Natural killer cell (primary cell): ENCODE measurements at regions not wholly inside any gene's neighbourhood (a gene's known extent, or its start where the extent isn't known, plus 50 kb on each side); places are given as distances from the start of the nearest gene placed in this dataset.

Experiments used
- ATAC-seq, 3 donors: fragments of 150-1000 bp in 2 of 3; fragments of 200-7000 bp in 1 of 3; cut with Tn5 transposase; 1 replicate in 1 of 3; 2 replicates in 2 of 3; pipeline ENCODE4 v1.10.0; 2021; ENCODE audit warnings: mild to moderate bottlenecking in 2 of 3, moderate library complexity in 2 of 3
- DNase-seq, 2 donors: peaks; one replicate each; pipeline versions ENCODE4 v3.0.0 to v3.0.0-alpha.2; 2013 to 2021; ENCODE audit warnings: mixed read lengths in 1 of 2
- H3K27ac ChIP-seq: one replicate; pipeline ENCODE4 v1.5.1; 2013; ENCODE audit warnings: mild to moderate bottlenecking, low read length
- H3K27me3 ChIP-seq: one replicate; pipeline ENCODE4 v1.6.1; 2013; ENCODE audit warnings: low read length; ENCODE audit not compliant: control insufficient read depth, insufficient read depth
- H3K36me3 ChIP-seq: one replicate; pipeline ENCODE4 v1.6.1; 2013; ENCODE audit warnings: low read length; ENCODE audit not compliant: control insufficient read depth, insufficient read depth
- H3K4me1 ChIP-seq: one replicate; pipeline ENCODE4 v1.6.1; 2013; ENCODE audit warnings: low read length; ENCODE audit not compliant: control insufficient read depth, insufficient read depth
- H3K4me3 ChIP-seq: one replicate; pipeline ENCODE4 v1.5.1; 2013; ENCODE audit warnings: low read length
- H3K9me3 ChIP-seq: one replicate; pipeline ENCODE4 v1.6.1; 2013; ENCODE audit warnings: low read length; ENCODE audit not compliant: control insufficient read depth, insufficient read depth
- H3K27ac Mint-ChIP-seq, 2 donors: one replicate each; pipeline ENCODE4 v1.8.0; 2022; ENCODE audit warnings: mild to moderate bottlenecking in 2 of 2, mixed read lengths in 2 of 2, moderate library complexity in 1 of 2
- H3K27me3 Mint-ChIP-seq, 2 donors: one replicate each; pipeline ENCODE4 v1.8.0; 2022; ENCODE audit warnings: low read depth in 2 of 2, mixed read lengths in 2 of 2
- H3K36me3 Mint-ChIP-seq: one replicate; pipeline ENCODE4 v1.8.0; 2022; ENCODE audit warnings: mixed read lengths
- H3K4me1 Mint-ChIP-seq, 2 donors: one replicate each; pipeline ENCODE4 v1.8.0; 2022; ENCODE audit warnings: mixed read lengths in 2 of 2
- H3K4me3 Mint-ChIP-seq: one replicate; pipeline ENCODE4 v1.8.0; 2022; ENCODE audit warnings: mild to moderate bottlenecking, moderate library complexity, mixed read lengths
- H3K9me3 Mint-ChIP-seq, 2 donors: one replicate each; pipeline ENCODE4 v1.8.0; 2022; ENCODE audit warnings: mixed read lengths in 2 of 2
- WGBS: methylation state at CpG from one replicate; pipeline ENCODE4 v1.1.7; 2013; ENCODE audit warnings: missing lambda C conversion rate; ENCODE audit not compliant: insufficient coverage; 5-methylcytosine and 5-hydroxymethylcytosine counted together
- intact Hi-C: fragments of 100-400 bp; cut with micrococcal nuclease; formaldehyde crosslinking; loops from one replicate; pipeline ENCODE4 v1.14.2; 2022
- TF ChIP-seq, protein P1 (sequence below): fragments of 200-600 bp; IDR thresholded peaks from one replicate; pipeline ENCODE4 v1.8.0; 2022; ENCODE audit warnings: antibody characterized with exemption

DNA sequence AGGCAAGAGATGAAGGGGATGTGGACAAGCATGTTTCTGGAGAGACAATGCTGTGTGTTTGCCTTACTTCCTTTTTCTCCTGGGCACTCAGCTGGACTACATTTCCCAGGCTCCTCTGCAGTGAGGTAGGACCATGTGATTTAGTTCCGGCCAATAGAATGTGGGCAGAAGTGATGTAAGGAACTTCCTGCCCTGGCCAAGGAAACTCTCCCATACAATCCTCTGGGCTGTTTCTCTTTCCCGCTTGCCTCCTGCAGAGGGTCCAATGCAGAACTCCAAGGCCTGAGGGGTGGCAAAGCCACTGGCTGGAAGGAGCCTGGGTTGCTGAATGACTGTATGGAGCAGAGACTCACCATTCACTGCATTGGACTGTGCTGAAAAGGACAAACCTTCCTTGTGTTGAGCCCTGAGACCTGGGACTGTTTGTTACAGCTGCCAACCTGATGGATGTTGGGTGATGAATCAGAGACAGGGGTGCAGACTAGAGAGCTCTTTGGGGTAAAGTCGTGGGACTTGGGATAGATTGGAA lies 82.7 kb upstream of the SLC6A6 start:
- WGBS: 84% methylated on average over 2 of the region's 3 CpGs
- H3K27ac Mint-ChIP-seq: no peak overlapping the region
- intact Hi-C loops: no loop called here
- H3K9me3 ChIP-seq: peaks cover 9% of the 10 kb centered on the region
- H3K27me3 Mint-ChIP-seq: peaks cover 2 to 4% of the 10 kb centered on the region in 2 donors
- H3K36me3 Mint-ChIP-seq: no peaks in the 10 kb centered on the region
- H3K4me1 Mint-ChIP-seq: no peaks in the 10 kb centered on the region
- H3K4me3 ChIP-seq: no peak overlapping the region
- no peaks in the 10 kb centered on the region for H3K27me3 ChIP-seq
- no peak overlapping the region for H3K4me3 Mint-ChIP-seq
- H3K4me1 ChIP-seq: peaks cover 4% of the 10 kb centered on the region
- no peaks in the 10 kb centered on the region for H3K36me3 ChIP-seq
- H3K9me3 Mint-ChIP-seq: peaks cover 0 to 3% of the 10 kb centered on the region in 2 donors
- DNase-seq (peak in 1 of 2 donors; percentile 18), ATAC-seq (peak in 2 of 3 donors; percentile 53 to 69)
- no peak overlapping the region for H3K27ac ChIP-seq
- TF ChIP-seq, protein P1, sequence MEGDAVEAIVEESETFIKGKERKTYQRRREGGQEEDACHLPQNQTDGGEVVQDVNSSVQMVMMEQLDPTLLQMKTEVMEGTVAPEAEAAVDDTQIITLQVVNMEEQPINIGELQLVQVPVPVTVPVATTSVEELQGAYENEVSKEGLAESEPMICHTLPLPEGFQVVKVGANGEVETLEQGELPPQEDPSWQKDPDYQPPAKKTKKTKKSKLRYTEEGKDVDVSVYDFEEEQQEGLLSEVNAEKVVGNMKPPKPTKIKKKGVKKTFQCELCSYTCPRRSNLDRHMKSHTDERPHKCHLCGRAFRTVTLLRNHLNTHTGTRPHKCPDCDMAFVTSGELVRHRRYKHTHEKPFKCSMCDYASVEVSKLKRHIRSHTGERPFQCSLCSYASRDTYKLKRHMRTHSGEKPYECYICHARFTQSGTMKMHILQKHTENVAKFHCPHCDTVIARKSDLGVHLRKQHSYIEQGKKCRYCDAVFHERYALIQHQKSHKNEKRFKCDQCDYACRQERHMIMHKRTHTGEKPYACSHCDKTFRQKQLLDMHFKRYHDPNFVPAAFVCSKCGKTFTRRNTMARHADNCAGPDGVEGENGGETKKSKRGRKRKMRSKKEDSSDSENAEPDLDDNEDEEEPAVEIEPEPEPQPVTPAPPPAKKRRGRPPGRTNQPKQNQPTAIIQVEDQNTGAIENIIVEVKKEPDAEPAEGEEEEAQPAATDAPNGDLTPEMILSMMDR: no peak

DNA sequence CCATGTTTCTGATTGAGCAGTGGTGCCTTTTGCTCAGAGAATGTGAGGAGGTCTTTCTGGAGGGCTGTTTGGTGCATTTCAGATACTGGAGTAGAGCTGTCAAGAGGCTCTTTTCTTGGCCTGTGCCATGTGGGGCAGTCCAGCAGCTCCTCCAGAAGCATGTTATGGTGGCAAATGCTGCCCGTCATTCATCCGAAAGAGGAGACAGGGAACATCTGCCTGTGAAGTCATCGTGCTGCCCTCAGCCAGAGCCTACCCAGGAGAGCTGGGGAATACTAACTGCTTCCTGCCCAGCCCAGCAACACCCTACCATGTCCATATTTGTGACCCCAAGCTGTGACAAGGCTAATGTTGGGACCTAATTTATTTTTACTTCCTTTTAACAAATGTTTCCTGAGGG lies 82.2 kb upstream of the SLC6A6 start:
- H3K27ac ChIP-seq: no peak overlapping the region
- no peak overlapping the region for H3K4me3 ChIP-seq
- H3K27ac Mint-ChIP-seq: no peak overlapping the region
- H3K9me3 Mint-ChIP-seq: peaks cover 0 to 3% of the 10 kb centered on the region in 2 donors
- intact Hi-C loops: no loop called here
- no peaks in the 10 kb centered on the region for H3K4me1 Mint-ChIP-seq
- H3K27me3 ChIP-seq: no peaks in the 10 kb centered on the region
- no peak for ATAC-seq
- 91% methylated on average over 3 of the region's 3 CpGs for WGBS
- H3K4me1 ChIP-seq: peaks cover 4% of the 10 kb centered on the region
- H3K4me3 Mint-ChIP-seq: no peak overlapping the region
- TF ChIP-seq, protein P1: no peak
- peaks cover 9% of the 10 kb centered on the region for H3K9me3 ChIP-seq
- no peak for DNase-seq
- H3K36me3 ChIP-seq: no peaks in the 10 kb centered on the region
- H3K27me3 Mint-ChIP-seq: no peaks in the 10 kb centered on the region
- no peaks in the 10 kb centered on the region for H3K36me3 Mint-ChIP-seq

DNA sequence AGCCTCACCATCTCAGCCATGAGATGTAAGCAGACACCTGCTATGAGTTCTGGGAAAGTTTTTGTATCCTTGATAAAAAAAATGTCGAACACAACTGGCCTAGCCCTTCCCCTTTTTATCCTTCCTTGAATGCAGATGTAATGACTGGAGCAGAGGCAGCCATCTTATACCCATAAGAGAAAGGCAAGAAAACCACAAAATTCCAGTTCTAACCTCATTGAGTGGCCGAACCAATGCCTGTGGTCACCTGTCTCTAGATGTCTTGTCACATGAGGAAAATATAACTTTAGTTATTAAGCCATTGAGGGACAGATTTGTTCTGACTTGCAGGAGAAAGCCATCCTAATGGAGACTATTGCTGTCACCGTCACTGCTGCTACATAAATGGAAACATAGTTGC lies 80.4 kb upstream of the SLC6A6 start:
- no peaks in the 10 kb centered on the region for H3K36me3 Mint-ChIP-seq
- peaks cover 0 to 3% of the 10 kb centered on the region in 2 donors for H3K9me3 Mint-ChIP-seq
- no peaks in the 10 kb centered on the region for H3K27me3 Mint-ChIP-seq

More for the DNA sequence above, 80.4 kb upstream of the SLC6A6 start:
- Histone ChIP-seq H3K9me3 (peaks cover 9% of the 10 kb centered on the region), H3K4me3 (no peak overlapping the region), H3K27ac (no peak overlapping the region), H3K4me1 (peaks cover 4% of the 10 kb centered on the region), H3K27me3 (no peaks in the 10 kb centered on the region), H3K36me3 (no peaks in the 10 kb centered on the region)
- 93% methylated on average over 3 of the region's 3 CpGs for WGBS
- no peak overlapping the region for H3K27ac Mint-ChIP-seq
- no peak overlapping the region for H3K4me3 Mint-ChIP-seq
- no peak for DNase-seq
- H3K4me1 Mint-ChIP-seq: no peaks in the 10 kb centered on the region
- ATAC-seq: no peak
- TF ChIP-seq, protein P1: no peak
- intact Hi-C loops: no loop called here
